Endothelial cell of umbilical vein (primary cell): ENCODE measurements at regions not wholly inside any gene's neighbourhood (a gene's known extent, or its start where the extent isn't known, plus 50 kb on each side); places are given as distances from the start of the nearest gene placed in this dataset.

Experiments used
- BruUV-seq: library from RNA; stranded (reverse); fragments of 400-500 nt; replicated peaks from 2 replicates; lab custom pipeline; 2021; lab: Mats Ljungman, UMichigan
- CTCF ChIA-PET: fragments of 300-600, 350-600 bp; sonication (Branson Sonifier 250); formaldehyde crosslinking; loops from one replicate; lab custom pipeline; 2021; ENCODE audit warnings: antibody characterized with exemption, inconsistent platforms; lab: Charles Lee
- POLR2A ChIA-PET: fragments of 300-600, 350-600 bp; sonication (Branson Sonifier 250); formaldehyde crosslinking; loops from one replicate; lab custom pipeline; 2021; ENCODE audit warnings: antibody characterized with exemption, inconsistent platforms; lab: Charles Lee
- DNase-seq: peaks from one replicate; pipeline ENCODE4 v3.0.0-alpha.2; 2011; ENCODE audit warnings: low read depth, low spot score
- FAIRE-seq: peaks from 2 replicates; lab custom pipeline; 2011; peaks lifted over from hg19 to GRCh38; lab: Jason Lieb, UNC
- H2AFZ ChIP-seq: 2 replicates; pipeline ENCODE4 v1.6.0; 2012; ENCODE audit warnings: low read depth, low read length, control low read depth, inconsistent platforms
- H3K27ac ChIP-seq: 2 replicates; pipeline ENCODE4 v1.5.1; 2011; ENCODE audit warnings: low read depth, mild to moderate bottlenecking, control low read depth, low read length, moderate library complexity; ENCODE audit not compliant: insufficient read depth
- H3K27me3 ChIP-seq, 2 experiments: 2 replicates each; pipeline versions ENCODE4 v1.6.0 to v1.6.1; 2011; ENCODE audit warnings: low read length in 2 of 2, mixed read lengths in 1 of 2; ENCODE audit not compliant: control insufficient read depth in 2 of 2, insufficient read depth in 2 of 2
- H3K36me3 ChIP-seq, 2 experiments: 2 replicates in 1 of 2; 3 replicates in 1 of 2; pipeline ENCODE4 v1.5.1; 2011; ENCODE audit warnings: low read length in 2 of 2, mild to moderate bottlenecking in 1 of 2, moderate library complexity in 1 of 2; ENCODE audit not compliant: control insufficient read depth in 2 of 2, insufficient read depth in 2 of 2; ENCODE audit errors: extremely low read depth in 1 of 2
- H3K4me1 ChIP-seq: 3 replicates; pipeline ENCODE4 v1.5.1; 2011; ENCODE audit warnings: mild to moderate bottlenecking, low read length; ENCODE audit not compliant: control insufficient read depth, insufficient read depth; ENCODE audit errors: extremely low read depth
- H3K4me2 ChIP-seq: 2 replicates; pipeline ENCODE4 v1.6.1; 2011; ENCODE audit warnings: low read length, control low read depth, mixed read lengths; ENCODE audit not compliant: insufficient read depth
- H3K4me3 ChIP-seq, 3 experiments: fragments of 200-600 bp in 1 of 3; sonication (generic), shearing (Covaris generic) in 1 of 3; replicated peaks in 1 of 3; 2 replicates each; pipeline ENCODE4 v1.5.1; 2011 to 2016; ENCODE audit warnings: control low read depth in 3 of 3, low read length in 3 of 3, mild to moderate bottlenecking in 2 of 3, inconsistent platforms in 1 of 3, low read depth in 1 of 3, moderate library complexity in 1 of 3; ENCODE audit not compliant: insufficient read depth in 1 of 3
- H3K79me2 ChIP-seq: 2 replicates; pipeline ENCODE4 v1.6.0; 2012; ENCODE audit warnings: low read length, inconsistent platforms; ENCODE audit not compliant: control insufficient read depth, insufficient read depth
- H3K9ac ChIP-seq: replicated peaks from 2 replicates; pipeline ENCODE3; 2011; ENCODE audit warnings: low read length, control low read depth; ENCODE audit not compliant: insufficient read depth; ENCODE audit errors: extremely low read depth
- H3K9me1 ChIP-seq: replicated peaks from 3 replicates; pipeline ENCODE4 v1.6.0; 2011; ENCODE audit warnings: mild to moderate bottlenecking, low read length; ENCODE audit not compliant: control insufficient read depth, insufficient read depth; ENCODE audit errors: extremely low read depth
- H3K9me3 ChIP-seq: replicated peaks from 2 replicates; pipeline ENCODE4 v1.5.1; 2012; ENCODE audit warnings: low read length, inconsistent platforms; ENCODE audit not compliant: control insufficient read depth, insufficient read depth
- H4K20me1 ChIP-seq: replicated peaks from 2 replicates; pipeline ENCODE3; 2011; ENCODE audit warnings: mild to moderate bottlenecking, low read length; ENCODE audit not compliant: control insufficient read depth, insufficient read depth; ENCODE audit errors: extremely low read depth
- CTCF ChIP-seq, 2 donors: IDR thresholded peaks; 1 replicate in 1 of 2; 2 replicates in 1 of 2; pipeline ENCODE4 v1.5.1; 2011; ENCODE audit warnings: low read length in 2 of 2, mild to moderate bottlenecking in 2 of 2, moderate library complexity in 2 of 2, control low read depth in 1 of 2, inconsistent platforms in 1 of 2, low read depth in 1 of 2; ENCODE audit not compliant: insufficient read depth in 1 of 2; ENCODE audit errors: extremely low read depth in 1 of 2
- EZH2 ChIP-seq: IDR thresholded peaks from 2 replicates; pipeline ENCODE4 v1.6.1; 2012; ENCODE audit warnings: borderline replicate concordance, low read depth, mild to moderate bottlenecking, moderate library complexity, low read length, inconsistent platforms; ENCODE audit not compliant: severe bottlenecking
- FOS ChIP-seq: IDR thresholded peaks from 2 replicates; pipeline ENCODE4 v1.6.1; 2011; ENCODE audit warnings: mild to moderate bottlenecking, low read length, moderate library complexity, borderline replicate concordance; ENCODE audit not compliant: insufficient read depth
- GATA2 ChIP-seq: IDR thresholded peaks from 2 replicates; pipeline ENCODE4 v1.7.0; 2011; ENCODE audit warnings: low read depth, mild to moderate bottlenecking, moderate library complexity, mixed read lengths, low read length; ENCODE audit not compliant: insufficient read length, insufficient read depth
- JUN ChIP-seq: IDR thresholded peaks from 2 replicates; pipeline ENCODE4 v1.6.1; 2011; ENCODE audit warnings: borderline replicate concordance, low read depth; ENCODE audit not compliant: insufficient read length, insufficient read depth
- MAX ChIP-seq: IDR thresholded peaks from 2 replicates; pipeline ENCODE4 v1.6.1; 2011; ENCODE audit not compliant: insufficient read depth, insufficient read length
- MYC ChIP-seq: IDR thresholded peaks from one replicate; pipeline ENCODE4 v1.6.1; 2011; ENCODE audit warnings: mild to moderate bottlenecking, low read depth, low read length
- POLR2A ChIP-seq: IDR thresholded peaks from 2 replicates; pipeline ENCODE4 v1.6.1; 2012; ENCODE audit warnings: low read depth, mild to moderate bottlenecking, control low read depth, low read length
- POLR2AphosphoS5 ChIP-seq: IDR thresholded peaks from 2 replicates; pipeline ENCODE4 v1.6.1; 2012; ENCODE audit warnings: low read depth, mild to moderate bottlenecking, control low read depth, low read length, moderate library complexity; ENCODE audit not compliant: insufficient read depth
- dilution Hi-C: fragments of 300-500 bp; cut with MboI; formaldehyde crosslinking; loops from one replicate; pipeline ENCODE4 v1.15.0; 2019; ENCODE audit warnings: low sequenced_read_pairs; ENCODE audit not compliant: extremely low pct_ligation_motif_present
- intact Hi-C: fragments of 100-400 bp; cut with micrococcal nuclease; formaldehyde crosslinking; loops from one replicate; pipeline ENCODE4 v1.10.0; 2022

GRCh38 chr18:67957684-67958083 lies 441.2 kb upstream of the DSEL start:
- no TSS peak for BruUV-seq
- H3K27ac ChIP-seq = no peak overlapping the region
- ChIA-PET POLR2A (no interaction called here), CTCF (no interaction called here)
- H3K4me2 ChIP-seq = no peak overlapping the region
- no peaks in the 10 kb centered on the region for H3K36me3 ChIP-seq
- H3K9ac ChIP-seq = no peak overlapping the region
- DNase-seq = no peak
- H3K9me3 ChIP-seq = no peaks in the 10 kb centered on the region
- TF ChIP-seq FOS = no peak
- no peak for TF ChIP-seq POLR2AphosphoS5
- TF ChIP-seq EZH2 = no peak
- no peak for TF ChIP-seq MYC
- no peak for TF ChIP-seq CTCF (IDR thresholded peaks at IDR 0.05; ENCODE audit: extremely low read depth in 1 of 2, insufficient read depth in 1 of 2, low read depth in 1 of 2, low read length in 2 of 2)
- no peak for TF ChIP-seq JUN
- no peak for TF ChIP-seq POLR2A
- no peaks in the 10 kb centered on the region for H4K20me1 ChIP-seq
- no peaks in the 10 kb centered on the region for H3K27me3 ChIP-seq
- no peaks in the 10 kb centered on the region for H3K4me1 ChIP-seq
- no peak overlapping the region for H2AFZ ChIP-seq
- H3K79me2 ChIP-seq = no peaks in the 10 kb centered on the region
- dilution Hi-C loops (no loop called here), intact Hi-C loops (no loop called here)
- FAIRE-seq = no peak
- H3K4me3 ChIP-seq = no peak overlapping the region
- H3K9me1 ChIP-seq = no peaks in the 10 kb centered on the region

GRCh38 chr18:67954594-67954993 lies 438.1 kb upstream of the DSEL start:
- dilution Hi-C loops (no loop called here), intact Hi-C loops (no loop called here)
- Histone ChIP-seq H3K4me1 (no peaks in the 10 kb centered on the region), H3K27me3 (no peaks in the 10 kb centered on the region), H4K20me1 (no peaks in the 10 kb centered on the region), H3K27ac (no peak overlapping the region), H3K79me2 (no peaks in the 10 kb centered on the region), H3K9ac (no peak overlapping the region), H3K36me3 (no peaks in the 10 kb centered on the region), H3K9me1 (no peaks in the 10 kb centered on the region), H3K9me3 (no peaks in the 10 kb centered on the region), H2AFZ (no peak overlapping the region), H3K4me2 (no peak overlapping the region), H3K4me3 (no peak overlapping the region)
- ChIA-PET POLR2A (no interaction called here), CTCF (no interaction called here)
- no TSS peak for BruUV-seq
- no peak for FAIRE-seq
- TF ChIP-seq POLR2A (no peak), POLR2AphosphoS5 (no peak), JUN (no peak), CTCF (IDR thresholded peaks at IDR 0.05; ENCODE audit: extremely low read depth in 1 of 2, insufficient read depth in 1 of 2, low read depth in 1 of 2, low read length in 2 of 2) (no peak), MYC (no peak), EZH2 (no peak), GATA2 (no peak), MAX (no peak), FOS (no peak)
- DNase-seq = no peak
